Caco-2 (cell line): ENCODE measurements at regions not wholly inside any gene's neighbourhood (a gene's known extent, or its start where the extent isn't known, plus 50 kb on each side); places are given as distances from the start of the nearest gene placed in this dataset.

Source experiments
- BruUV-seq: library from RNA; stranded (reverse); fragments of 400-500 nt; replicated peaks from 2 replicates; lab custom pipeline; 2021; lab: Mats Ljungman, UMichigan
- CTCF ChIA-PET: fragments of 300-600 bp; sonication (Branson Sonifier 250); formaldehyde crosslinking; loops from one replicate; lab custom pipeline; 2022; ENCODE audit warnings: antibody characterized with exemption; lab: Charles Lee
- POLR2A ChIA-PET: fragments of 300-600 bp; sonication (Branson Sonifier 250); formaldehyde crosslinking; loops from one replicate; lab custom pipeline; 2022; ENCODE audit warnings: antibody characterized with exemption; lab: Charles Lee
- DNase-seq, 2 experiments: peaks; one replicate each; pipeline versions ENCODE4 v3.0.0 to v3.0.0-alpha.2; 2020 to 2022
- H3K27me3 ChIP-seq: replicated peaks from 2 replicates; pipeline ENCODE4 v1.6.0; 2011; ENCODE audit warnings: low read length; ENCODE audit not compliant: control insufficient read depth, insufficient read depth
- H3K36me3 ChIP-seq: 2 replicates; pipeline ENCODE4 v1.5.1; 2011; ENCODE audit warnings: low read length; ENCODE audit not compliant: control insufficient read depth, insufficient read depth
- H3K4me1 ChIP-seq: fragments of 250-450 bp; sonication (Bioruptor Pico); 2 replicates; pipeline ENCODE4 v1.5.1; 2020; ENCODE audit warnings: mild to moderate bottlenecking
- H3K4me3 ChIP-seq: 2 replicates; pipeline ENCODE4 v1.5.1; 2011; ENCODE audit warnings: low read depth, mild to moderate bottlenecking, control low read depth, low read length
- H3K9me3 ChIP-seq: fragments of 250-450 bp; sonication (Bioruptor Pico); 2 replicates; pipeline ENCODE4 v1.5.1; 2020; ENCODE audit warnings: mild to moderate bottlenecking, moderate library complexity
- H3K27ac Mint-ChIP-seq: one replicate; pipeline ENCODE4 v1.8.0; 2022; ENCODE audit warnings: mixed read lengths; ENCODE audit not compliant: unreplicated experiment
- H3K27me3 Mint-ChIP-seq: one replicate; pipeline ENCODE4 v1.8.0; 2022; ENCODE audit warnings: mixed read lengths; ENCODE audit not compliant: insufficient read depth, unreplicated experiment
- H3K36me3 Mint-ChIP-seq: one replicate; pipeline ENCODE4 v1.8.0; 2022; ENCODE audit warnings: mild to moderate bottlenecking, mixed read lengths; ENCODE audit not compliant: insufficient read depth, unreplicated experiment
- H3K4me1 Mint-ChIP-seq: one replicate; pipeline ENCODE4 v1.8.0; 2022; ENCODE audit warnings: low read depth, mixed read lengths; ENCODE audit not compliant: unreplicated experiment
- H3K4me3 Mint-ChIP-seq: one replicate; pipeline ENCODE4 v1.8.0; 2022; ENCODE audit warnings: mild to moderate bottlenecking, moderate library complexity, mixed read lengths; ENCODE audit not compliant: unreplicated experiment
- H3K9me3 Mint-ChIP-seq: one replicate; pipeline ENCODE4 v1.8.0; 2022; ENCODE audit warnings: mixed read lengths; ENCODE audit not compliant: unreplicated experiment
- CTCF ChIP-seq, 2 experiments: fragments of 200-600 bp in 1 of 2; IDR thresholded peaks; 1 replicate in 1 of 2; 2 replicates in 1 of 2; pipeline versions ENCODE4 v1.5.1 to v1.8.0; 2011 to 2022; ENCODE audit warnings: antibody characterized with exemption in 1 of 2, control low read depth in 1 of 2, inconsistent platforms in 1 of 2, low read depth in 1 of 2, low read length in 1 of 2, mild to moderate bottlenecking in 1 of 2, moderate library complexity in 1 of 2; ENCODE audit not compliant: insufficient read depth in 1 of 2, severe bottlenecking in 1 of 2, unreplicated experiment in 1 of 2
- intact Hi-C: fragments of 100-400 bp; cut with micrococcal nuclease; formaldehyde crosslinking; loops from one replicate; pipeline ENCODE4 v1.10.0; 2022; ENCODE audit not compliant: unreplicated experiment

GRCh38 chr15:94970802-94971201, 739.4 kb downstream of the MCTP2 start:
- DNase-seq, result no peak
- H3K9me3 ChIP-seq, result no peaks in the 10 kb centered on the region
- POLR2A ChIA-PET, result no interaction called here
- no peaks in the 10 kb centered on the region for H3K27me3 ChIP-seq
- CTCF ChIA-PET, result no interaction called here
- BruUV-seq, result no TSS peak
- no peaks in the 10 kb centered on the region for H3K36me3 ChIP-seq
- Mint-ChIP-seq H3K27ac (no peak overlapping the region), H3K9me3 (no peaks in the 10 kb centered on the region), H3K4me3 (no peak overlapping the region), H3K4me1 (no peaks in the 10 kb centered on the region), H3K36me3 (no peaks in the 10 kb centered on the region), H3K27me3 (no peaks in the 10 kb centered on the region)
- intact Hi-C loops, result no loop called here
- no peaks in the 10 kb centered on the region for H3K4me1 ChIP-seq
- no peak for TF ChIP-seq CTCF (IDR thresholded peaks at IDR 0.05; ENCODE audit: insufficient read depth in 1 of 2, low read depth in 1 of 2, low read length in 1 of 2, severe bottlenecking in 1 of 2, unreplicated experiment in 1 of 2)
- H3K4me3 ChIP-seq, result no peak overlapping the region

GRCh38 chr15:94972314-94972713, 741.0 kb downstream of the MCTP2 start:
- intact Hi-C loops, result no loop called here
- Mint-ChIP-seq H3K4me1 (no peaks in the 10 kb centered on the region), H3K36me3 (no peaks in the 10 kb centered on the region), H3K9me3 (no peaks in the 10 kb centered on the region), H3K27me3 (no peaks in the 10 kb centered on the region), H3K27ac (no peak overlapping the region), H3K4me3 (no peak overlapping the region)
- no TSS peak for BruUV-seq
- H3K9me3 ChIP-seq, result no peaks in the 10 kb centered on the region
- no peaks in the 10 kb centered on the region for H3K36me3 ChIP-seq
- no peak overlapping the region for H3K4me3 ChIP-seq
- no peak for DNase-seq
- TF ChIP-seq CTCF (IDR thresholded peaks at IDR 0.05; ENCODE audit: insufficient read depth in 1 of 2, low read depth in 1 of 2, low read length in 1 of 2, severe bottlenecking in 1 of 2, unreplicated experiment in 1 of 2), result no peak
- H3K4me1 ChIP-seq, result no peaks in the 10 kb centered on the region
- POLR2A ChIA-PET, result no interaction called here
- H3K27me3 ChIP-seq, result no peaks in the 10 kb centered on the region
- CTCF ChIA-PET, result no interaction called here

- no peak overlapping the region for H3K4me3 Mint-ChIP-seq
- intact Hi-C loops, result no loop called here
- ChIA-PET POLR2A (no interaction called here), CTCF (no interaction called here)
- H3K9me3 Mint-ChIP-seq, result peaks cover 24% of the 10 kb centered on the region
- no peak for TF ChIP-seq CTCF (IDR thresholded peaks at IDR 0.05; ENCODE audit: insufficient read depth in 1 of 2, low read depth in 1 of 2, low read length in 1 of 2, severe bottlenecking in 1 of 2, unreplicated experiment in 1 of 2)
- no peaks in the 10 kb centered on the region for H3K4me1 ChIP-seq
- H3K27me3 Mint-ChIP-seq, result no peaks in the 10 kb centered on the region
- no peaks in the 10 kb centered on the region for H3K36me3 ChIP-seq
- no peaks in the 10 kb centered on the region for H3K4me1 Mint-ChIP-seq
- no peaks in the 10 kb centered on the region for H3K36me3 Mint-ChIP-seq
- H3K27me3 ChIP-seq, result no peaks in the 10 kb centered on the region
- no peak overlapping the region for H3K27ac Mint-ChIP-seq
- no peaks in the 10 kb centered on the region for H3K9me3 ChIP-seq
- no TSS peak for BruUV-seq
- no peak overlapping the region for H3K4me3 ChIP-seq
- DNase-seq, result no peak
Measured at GRCh38 chr15:94987085-94987484, 755.7 kb downstream of the MCTP2 start.
